ENCODE measurements at regions not wholly inside any gene's neighbourhood (a gene's known extent, or its start where the extent isn't known, plus 50 kb on each side); places are given as distances from the start of the nearest gene placed in this dataset.

- TF ChIP-seq, protein P1, sequence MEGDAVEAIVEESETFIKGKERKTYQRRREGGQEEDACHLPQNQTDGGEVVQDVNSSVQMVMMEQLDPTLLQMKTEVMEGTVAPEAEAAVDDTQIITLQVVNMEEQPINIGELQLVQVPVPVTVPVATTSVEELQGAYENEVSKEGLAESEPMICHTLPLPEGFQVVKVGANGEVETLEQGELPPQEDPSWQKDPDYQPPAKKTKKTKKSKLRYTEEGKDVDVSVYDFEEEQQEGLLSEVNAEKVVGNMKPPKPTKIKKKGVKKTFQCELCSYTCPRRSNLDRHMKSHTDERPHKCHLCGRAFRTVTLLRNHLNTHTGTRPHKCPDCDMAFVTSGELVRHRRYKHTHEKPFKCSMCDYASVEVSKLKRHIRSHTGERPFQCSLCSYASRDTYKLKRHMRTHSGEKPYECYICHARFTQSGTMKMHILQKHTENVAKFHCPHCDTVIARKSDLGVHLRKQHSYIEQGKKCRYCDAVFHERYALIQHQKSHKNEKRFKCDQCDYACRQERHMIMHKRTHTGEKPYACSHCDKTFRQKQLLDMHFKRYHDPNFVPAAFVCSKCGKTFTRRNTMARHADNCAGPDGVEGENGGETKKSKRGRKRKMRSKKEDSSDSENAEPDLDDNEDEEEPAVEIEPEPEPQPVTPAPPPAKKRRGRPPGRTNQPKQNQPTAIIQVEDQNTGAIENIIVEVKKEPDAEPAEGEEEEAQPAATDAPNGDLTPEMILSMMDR (IDR thresholded peaks at IDR 0.05) = no peak
- no peak for TF ChIP-seq POLR2A (IDR thresholded peaks at IDR 0.05)
Measured at GRCh38 chr3:176051766-176052165, 1145.5 kb downstream of the TBL1XR1 start.

Measured in lower leg skin (tissue), 3 donors.